Right lobe of liver (tissue), 6 donors: ENCODE measurements at regions not wholly inside any gene's neighbourhood (a gene's known extent, or its start where the extent isn't known, plus 50 kb on each side); places are given as distances from the start of the nearest gene placed in this dataset.

Source experiments
- ATAC-seq, 4 donors: fragments of 200-7000 bp; cut with Tn5 transposase; one replicate each; pipeline ENCODE4 v1.9.1; 2020; ENCODE audit warnings: mild to moderate bottlenecking in 4 of 4, moderate library complexity in 4 of 4
- DNase-seq, 3 donors: peaks; one replicate each; pipeline ENCODE4 v3.0.0-alpha.2; 2020
- H3K27ac ChIP-seq, 3 donors: fragments of 200-600 bp; one replicate each; pipeline ENCODE4 v1.8.0; 2022
- H3K27me3 ChIP-seq, 2 donors: fragments of 200-600 bp; one replicate each; pipeline ENCODE4 v1.8.0; 2022
- H3K36me3 ChIP-seq, 4 donors: fragments of 200-600 bp; sonication (generic) in 1 of 4; one replicate each; pipeline versions ENCODE4 v1.5.1 to v1.8.0; 2017 to 2022; ENCODE audit warnings: control low read depth in 1 of 4
- H3K4me1 ChIP-seq, 4 donors: fragments of 200-600 bp; sonication (generic) in 1 of 4; one replicate each; pipeline versions ENCODE4 v1.5.1 to v1.8.0; 2017 to 2022; ENCODE audit warnings: control low read depth in 1 of 4
- H3K4me3 ChIP-seq, 3 donors: fragments of 200-600 bp; one replicate each; pipeline ENCODE4 v1.8.0; 2022
- H3K9me3 ChIP-seq, 4 donors: fragments of 200-600 bp; sonication (generic) in 1 of 4; one replicate each; pipeline versions ENCODE4 v1.5.1 to v1.8.0; 2017 to 2022; ENCODE audit warnings: control low read depth in 1 of 4
- POLR2A ChIP-seq: fragments of 450-650 bp; IDR thresholded peaks from one replicate; pipeline ENCODE4 v1.6.1; 2017; ENCODE audit warnings: antibody characterized with exemption, mild to moderate bottlenecking
- WGBS: methylation state at CpG from one replicate; pipeline ENCODE4 v1.1.6; 2018; ENCODE audit warnings: low coverage, low lambda C conversion rate; ENCODE audit not compliant: insufficient coverage; ENCODE audit errors: missing lambda C conversion rate; 5-methylcytosine and 5-hydroxymethylcytosine counted together
- intact Hi-C, 2 donors: fragments of 100-400 bp; cut with DNase I; formaldehyde crosslinking; loops; one replicate each; pipeline versions ENCODE4 v1.11.2 to v1.14.1; 2022
- TF ChIP-seq, protein P1 (sequence below), 4 donors: fragments of 200-600 bp in 3 of 4; fragments of 450-650 bp in 1 of 4; IDR thresholded peaks; one replicate each; pipeline versions ENCODE4 v1.5.1 to v1.8.0; 2016 to 2022; ENCODE audit warnings: antibody characterized with exemption in 4 of 4, mild to moderate bottlenecking in 2 of 4
- donor health status: DM: no; HTN: yes; CAD: no.
- donor health status: DM: no; HTN: no; CAD: no.
- donor health status: DM: no; HTN: no; CAD: no.
- donor health status: DM: no; HTN: yes; CAD: no.
- donor health status: DM: no; HTN: yes; CAD: no.

- DNase-seq (no peak), ATAC-seq (no peak)
- Histone ChIP-seq H3K9me3 (no peaks in the 10 kb centered on the region), H3K4me1 (no peaks in the 10 kb centered on the region), H3K27me3 (no peaks in the 10 kb centered on the region), H3K36me3 (no peaks in the 10 kb centered on the region), H3K4me3 (no peak overlapping the region), H3K27ac (no peak overlapping the region)
- TF ChIP-seq, protein P1, sequence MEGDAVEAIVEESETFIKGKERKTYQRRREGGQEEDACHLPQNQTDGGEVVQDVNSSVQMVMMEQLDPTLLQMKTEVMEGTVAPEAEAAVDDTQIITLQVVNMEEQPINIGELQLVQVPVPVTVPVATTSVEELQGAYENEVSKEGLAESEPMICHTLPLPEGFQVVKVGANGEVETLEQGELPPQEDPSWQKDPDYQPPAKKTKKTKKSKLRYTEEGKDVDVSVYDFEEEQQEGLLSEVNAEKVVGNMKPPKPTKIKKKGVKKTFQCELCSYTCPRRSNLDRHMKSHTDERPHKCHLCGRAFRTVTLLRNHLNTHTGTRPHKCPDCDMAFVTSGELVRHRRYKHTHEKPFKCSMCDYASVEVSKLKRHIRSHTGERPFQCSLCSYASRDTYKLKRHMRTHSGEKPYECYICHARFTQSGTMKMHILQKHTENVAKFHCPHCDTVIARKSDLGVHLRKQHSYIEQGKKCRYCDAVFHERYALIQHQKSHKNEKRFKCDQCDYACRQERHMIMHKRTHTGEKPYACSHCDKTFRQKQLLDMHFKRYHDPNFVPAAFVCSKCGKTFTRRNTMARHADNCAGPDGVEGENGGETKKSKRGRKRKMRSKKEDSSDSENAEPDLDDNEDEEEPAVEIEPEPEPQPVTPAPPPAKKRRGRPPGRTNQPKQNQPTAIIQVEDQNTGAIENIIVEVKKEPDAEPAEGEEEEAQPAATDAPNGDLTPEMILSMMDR (IDR thresholded peaks at IDR 0.05), result no peak
- intact Hi-C loops, result no loop called here
- WGBS, result 62% methylated on average over 2 of the region's 2 CpGs
Observed at GRCh38 chr20:22370137-22370536, 214.2 kb downstream of the FOXA2 start.

DNA sequence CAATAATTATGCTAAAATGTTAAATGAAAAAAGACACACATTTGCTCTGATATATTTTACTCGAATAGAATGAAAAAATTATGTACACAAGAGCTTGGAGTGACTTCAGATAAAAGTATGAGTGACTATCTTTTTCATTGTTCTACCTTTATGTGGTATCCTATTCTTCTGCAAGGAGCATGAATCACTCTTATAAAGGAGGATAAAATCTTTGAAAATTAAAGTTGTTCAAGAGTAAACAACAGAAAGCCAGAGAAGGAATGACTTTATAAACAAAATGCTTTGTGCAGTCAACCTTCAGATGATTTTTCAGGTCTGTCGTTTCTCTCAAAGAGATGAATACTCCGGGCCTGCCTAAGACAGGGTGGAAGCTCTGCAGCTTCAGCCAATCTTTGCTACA is 215.3 kb downstream of the FOXA2 start:
- 46% methylated on average over 3 of the region's 3 CpGs for WGBS
- DNase-seq (no peak), ATAC-seq (no peak)
- Histone ChIP-seq H3K4me3 (no peak overlapping the region), H3K9me3 (no peaks in the 10 kb centered on the region), H3K27ac (no peak overlapping the region), H3K4me1 (no peaks in the 10 kb centered on the region), H3K36me3 (no peaks in the 10 kb centered on the region), H3K27me3 (no peaks in the 10 kb centered on the region)
- TF ChIP-seq, protein P1 (IDR thresholded peaks at IDR 0.05), result no peak
- no peak for TF ChIP-seq POLR2A
- intact Hi-C loops, result no loop called here

- 65% methylated on average over 4 of the region's 4 CpGs for WGBS
- no peak for ATAC-seq
- intact Hi-C loops, result no loop called here
Observed at GRCh38 chr20:22368235-22368634, 216.1 kb downstream of the FOXA2 start.

DNA sequence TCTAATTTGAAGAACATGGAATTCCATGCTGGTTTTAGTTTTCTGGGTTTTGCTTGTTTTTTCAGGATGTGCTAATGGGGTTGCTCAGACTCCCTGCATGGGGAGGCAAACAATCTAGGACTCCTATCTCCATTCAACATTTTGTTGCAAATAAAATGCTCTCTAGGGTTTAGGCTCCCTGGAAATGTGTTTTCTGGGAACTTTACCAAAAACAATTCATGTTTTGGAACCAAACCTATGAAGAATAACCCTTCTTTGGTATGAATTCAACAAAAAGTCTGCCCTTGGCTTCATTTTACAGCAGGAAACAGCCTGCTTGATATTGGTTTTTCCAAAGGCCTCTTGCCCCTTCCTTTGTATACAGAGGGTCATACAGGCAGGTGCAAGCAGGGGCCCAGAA is 217.7 kb downstream of the FOXA2 start:
- no peaks in the 10 kb centered on the region for H3K27me3 ChIP-seq
- intact Hi-C loops, result no loop called here
- H3K36me3 ChIP-seq, result no peaks in the 10 kb centered on the region
- no peaks in the 10 kb centered on the region for H3K4me1 ChIP-seq
- TF ChIP-seq POLR2A, result no peak
- TF ChIP-seq, protein P1 (IDR thresholded peaks at IDR 0.05), result no peak
- H3K4me3 ChIP-seq, result no peak overlapping the region
- no peak for DNase-seq
- no peak for ATAC-seq
- no peaks in the 10 kb centered on the region for H3K9me3 ChIP-seq
- H3K27ac ChIP-seq, result no peak overlapping the region

More at GRCh38 chr20:22368235-22368634, 216.1 kb downstream of the FOXA2 start:
- Histone ChIP-seq H3K4me3 (no peak overlapping the region), H3K4me1 (no peaks in the 10 kb centered on the region), H3K36me3 (no peaks in the 10 kb centered on the region), H3K27me3 (no peaks in the 10 kb centered on the region), H3K27ac (no peak overlapping the region), H3K9me3 (no peaks in the 10 kb centered on the region)
- TF ChIP-seq, protein P1 (IDR thresholded peaks at IDR 0.05), result no peak
- no peak for TF ChIP-seq POLR2A
- no peak for DNase-seq

DNA sequence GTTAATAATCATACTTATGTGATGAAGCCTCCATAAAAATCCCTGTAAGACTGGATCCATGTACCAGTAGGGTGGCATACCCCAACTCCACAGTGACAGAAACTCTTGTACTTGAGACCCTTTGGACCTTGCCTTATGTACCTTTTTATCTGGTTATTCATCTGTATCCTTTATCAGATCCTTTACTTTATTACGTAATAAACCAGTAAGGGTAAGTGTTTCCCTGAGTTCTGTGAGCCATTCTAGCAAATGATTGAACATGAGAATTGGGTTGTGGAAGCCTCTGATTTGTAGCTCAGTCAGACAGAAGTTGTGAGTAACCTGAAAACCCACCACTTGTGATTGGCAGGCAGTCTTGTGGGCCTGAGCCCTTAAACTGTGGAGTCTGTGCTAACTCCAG is 229.7 kb downstream of the FOXA2 start:
- no peaks in the 10 kb centered on the region for H3K9me3 ChIP-seq
- TF ChIP-seq, protein P1 (IDR thresholded peaks at IDR 0.05), result no peak
- no peak for TF ChIP-seq POLR2A
- ATAC-seq (no peak), DNase-seq (no peak)
- no peaks in the 10 kb centered on the region for H3K27me3 ChIP-seq
- no peak overlapping the region for H3K27ac ChIP-seq
- intact Hi-C loops, result no loop called here
- H3K36me3 ChIP-seq, result no peaks in the 10 kb centered on the region
- WGBS, result 80% methylated on average over 1 of the region's 1 CpG
- H3K4me3 ChIP-seq, result no peak overlapping the region
- H3K4me1 ChIP-seq, result no peaks in the 10 kb centered on the region
